Esophagus muscularis mucosa (tissue), 4 donors: ENCODE measurements at regions not wholly inside any gene's neighbourhood (a gene's known extent, or its start where the extent isn't known, plus 50 kb on each side); places are given as distances from the start of the nearest gene placed in this dataset.

Experiments
- DNase-seq: peaks from one replicate; pipeline ENCODE4 v3.0.0-alpha.2; 2017; ENCODE audit errors: extremely low spot score
- H3K27ac ChIP-seq, 4 donors: fragments of 200-600 bp; sonication (generic); replicated peaks in 1 of 4; 1 replicate in 3 of 4; 2 replicates in 1 of 4; pipeline ENCODE4 v1.5.1; 2016 to 2019; ENCODE audit warnings: mild to moderate bottlenecking in 1 of 4
- H3K27me3 ChIP-seq, 4 donors: fragments of 200-600 bp; sonication (generic); one replicate each; pipeline versions ENCODE4 v1.5.1 to v1.6.0; 2016 to 2019
- H3K36me3 ChIP-seq, 4 donors: fragments of 200-600 bp; sonication (generic); one replicate each; pipeline ENCODE4 v1.5.1; 2016 to 2019
- H3K4me1 ChIP-seq, 4 donors: fragments of 200-600 bp; sonication (generic); one replicate each; pipeline ENCODE4 v1.5.1; 2016 to 2019
- H3K4me3 ChIP-seq, 4 donors: fragments of 200-600 bp; sonication (generic); 1 replicate in 2 of 4; 2 replicates in 2 of 4; pipeline ENCODE4 v1.5.1; 2016 to 2019; ENCODE audit warnings: mild to moderate bottlenecking in 4 of 4, moderate library complexity in 1 of 4
- H3K9me3 ChIP-seq, 4 donors: fragments of 200-600 bp; sonication (generic); 1 replicate in 3 of 4; 2 replicates in 1 of 4; pipeline ENCODE4 v1.5.1; 2016 to 2019
- CTCF ChIP-seq, 3 experiments: fragments of 200-600 bp in 2 of 3; fragments of 450-650 bp in 1 of 3; sonication (generic) in 2 of 3; IDR thresholded peaks; one replicate each; pipeline ENCODE4 v1.5.1; 2017 to 2019; ENCODE audit warnings: antibody characterized with exemption in 3 of 3, mild to moderate bottlenecking in 2 of 3, moderate library complexity in 1 of 3
- EP300 ChIP-seq: sonication (generic); formaldehyde crosslinking; IDR thresholded peaks from one replicate; pipeline ENCODE4 v1.6.1; 2017; ENCODE audit warnings: antibody characterized with exemption
- POLR2A ChIP-seq: fragments of 450-650 bp; IDR thresholded peaks from one replicate; pipeline ENCODE4 v1.6.1; 2017; ENCODE audit warnings: antibody characterized with exemption, moderate library complexity, mild to moderate bottlenecking, low read depth
- POLR2AphosphoS5 ChIP-seq, 2 donors: sonication (generic); formaldehyde crosslinking; IDR thresholded peaks; one replicate each; pipeline ENCODE4 v1.6.1; 2017; ENCODE audit warnings: antibody characterized with exemption in 2 of 2
- WGBS: methylation state at CpG from one replicate; pipeline ENCODE4 v1.1.5; 2018; 5-methylcytosine and 5-hydroxymethylcytosine counted together
- intact Hi-C: fragments of 100-400 bp; cut with DNase I; formaldehyde crosslinking; loops from one replicate; pipeline ENCODE4 v1.15.1; 2023

- intact Hi-C loops: no loop called here
- Histone ChIP-seq H3K9me3 (no peaks in the 10 kb centered on the region), H3K4me3 (no peak overlapping the region), H3K36me3 (no peaks in the 10 kb centered on the region), H3K27ac (no peak overlapping the region), H3K4me1 (no peaks in the 10 kb centered on the region), H3K27me3 (no peaks in the 10 kb centered on the region)
- 68% methylated on average over 3 of the region's 3 CpGs for whole genome bisulfite sequencing
- TF ChIP-seq CTCF (IDR thresholded peaks at IDR 0.05): peak in 1 of 3 experiments; percentile 28
- no peak for TF ChIP-seq POLR2A
- DNase-seq: no peak
Observed at GRCh38 chr10:111856631-111857030, 326.9 kb downstream of the GPAM start.

GRCh38 chr10:111865550-111865949 lies 318.0 kb downstream of the GPAM start:
- Histone ChIP-seq H3K27me3 (no peaks in the 10 kb centered on the region), H3K9me3 (no peaks in the 10 kb centered on the region), H3K36me3 (no peaks in the 10 kb centered on the region), H3K4me3 (no peak overlapping the region), H3K27ac (no peak overlapping the region), H3K4me1 (no peaks in the 10 kb centered on the region)
- WGBS: 71% methylated on average over 3 of the region's 3 CpGs
- TF ChIP-seq CTCF (IDR thresholded peaks at IDR 0.05): no peak
- no peak for TF ChIP-seq EP300
- no peak for TF ChIP-seq POLR2A
- no peak for TF ChIP-seq POLR2AphosphoS5 (IDR thresholded peaks at IDR 0.05)
- intact Hi-C loops: no loop called here
- peak; percentile 53 for DNase-seq

GRCh38 chr10:111871458-111871857 lies 312.1 kb downstream of the GPAM start:
- H3K4me1 ChIP-seq: no peaks in the 10 kb centered on the region
- H3K4me3 ChIP-seq: no peak overlapping the region
- no peaks in the 10 kb centered on the region for H3K9me3 ChIP-seq
- no peak for TF ChIP-seq EP300
- no peak for TF ChIP-seq POLR2A
- TF ChIP-seq POLR2AphosphoS5 (IDR thresholded peaks at IDR 0.05): no peak
- TF ChIP-seq CTCF (IDR thresholded peaks at IDR 0.05): no peak
- H3K27me3 ChIP-seq: no peaks in the 10 kb centered on the region
- DNase-seq: peak; percentile 34
- no peaks in the 10 kb centered on the region for H3K36me3 ChIP-seq
- intact Hi-C loops: no loop called here
- H3K27ac ChIP-seq: no peak overlapping the region

GRCh38 chr10:111872591-111872990 lies 311.0 kb downstream of the GPAM start:
- Histone ChIP-seq H3K4me3 (no peak overlapping the region), H3K36me3 (no peaks in the 10 kb centered on the region), H3K27me3 (no peaks in the 10 kb centered on the region), H3K9me3 (no peaks in the 10 kb centered on the region), H3K4me1 (no peaks in the 10 kb centered on the region), H3K27ac (no peak overlapping the region)
- 54% methylated on average over 3 of the region's 3 CpGs for WGBS
- DNase-seq: no peak
- TF ChIP-seq EP300 (no peak), CTCF (IDR thresholded peaks at IDR 0.05) (no peak), POLR2AphosphoS5 (IDR thresholded peaks at IDR 0.05) (no peak), POLR2A (no peak)
- intact Hi-C loops: no loop called here

- TF ChIP-seq POLR2A: no peak
Observed at GRCh38 chr10:111873041-111873440, 310.5 kb downstream of the GPAM start.

More at GRCh38 chr10:111873041-111873440, 310.5 kb downstream of the GPAM start:
- Histone ChIP-seq H3K27ac (no peak overlapping the region), H3K4me3 (no peak overlapping the region), H3K36me3 (no peaks in the 10 kb centered on the region), H3K4me1 (no peaks in the 10 kb centered on the region), H3K9me3 (no peaks in the 10 kb centered on the region), H3K27me3 (no peaks in the 10 kb centered on the region)
- 71% methylated on average over 4 of the region's 4 CpGs for WGBS
- DNase-seq: peak; percentile 87
- intact Hi-C loops: no loop called here
